HG03469 (cell line): ENCODE measurements at regions not wholly inside any gene's neighbourhood (a gene's known extent, or its start where the extent isn't known, plus 50 kb on each side); places are given as distances from the start of the nearest gene placed in this dataset.

ENCODE experiments used
- ATAC-seq: cut with Tn5 transposase; IDR thresholded peaks from one replicate; pipeline ENCODE4 v1.9.1; 2021; ENCODE audit warnings: mild to moderate bottlenecking, moderate library complexity, moderate number of reproducible peaks; ENCODE audit not compliant: unreplicated experiment

DNA sequence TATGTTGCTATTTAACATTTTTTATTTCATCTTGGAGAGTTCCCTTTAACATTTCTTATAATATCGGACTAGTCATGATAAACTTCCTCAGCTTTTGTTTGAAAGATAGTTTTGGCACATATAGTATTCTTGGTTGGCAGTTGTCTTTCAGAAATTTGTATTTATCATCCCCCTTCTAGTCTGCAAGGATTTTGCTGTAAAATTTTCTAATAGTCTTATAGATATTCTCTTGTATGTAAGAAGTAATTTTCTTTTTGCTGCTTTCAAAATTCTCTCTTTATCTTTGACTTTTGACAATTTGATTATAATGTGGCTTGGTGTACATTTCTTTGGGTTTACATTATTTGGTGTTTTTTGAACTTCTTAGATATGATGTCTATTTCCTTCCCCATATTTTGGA lies 116.0 kb upstream of the AVPR1A start:
- no peak for ATAC-seq

- ATAC-seq = no peak
These were observed 113.6 kb upstream of the AVPR1A start for GRCh38 chr12:63264629-63265028.

DNA sequence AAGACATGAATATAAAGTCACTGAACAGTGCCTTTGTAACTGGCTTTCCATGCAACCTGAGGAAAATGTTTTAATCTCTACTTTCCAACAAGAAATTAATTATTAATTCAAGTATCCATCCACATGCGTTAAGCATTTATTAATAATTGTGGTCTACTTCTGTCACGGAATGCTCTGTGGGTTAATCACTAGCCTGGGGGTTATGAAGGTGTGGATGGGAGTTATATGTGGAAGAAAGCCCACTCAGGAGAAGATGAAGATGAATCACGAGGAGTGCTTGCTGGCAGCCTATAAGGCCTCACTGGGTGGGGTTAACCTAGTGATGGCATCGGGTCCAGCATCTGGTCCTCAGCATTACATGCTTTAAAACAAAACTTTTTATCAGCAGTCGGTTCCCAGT lies 99.5 kb upstream of the AVPR1A start:
- no peak for ATAC-seq

- no peak for ATAC-seq
These were observed 87.9 kb upstream of the AVPR1A start for GRCh38 chr12:63238892-63239291.

GRCh38 chr12:63232896-63233295 lies 81.9 kb upstream of the AVPR1A start:
- no peak for ATAC-seq

- no peak for ATAC-seq
These were observed 77.9 kb upstream of the AVPR1A start for GRCh38 chr12:63228853-63229252.

GRCh38 chr12:63226792-63227463 lies 75.9 kb upstream of the AVPR1A start:
- ATAC-seq = no peak

DNA sequence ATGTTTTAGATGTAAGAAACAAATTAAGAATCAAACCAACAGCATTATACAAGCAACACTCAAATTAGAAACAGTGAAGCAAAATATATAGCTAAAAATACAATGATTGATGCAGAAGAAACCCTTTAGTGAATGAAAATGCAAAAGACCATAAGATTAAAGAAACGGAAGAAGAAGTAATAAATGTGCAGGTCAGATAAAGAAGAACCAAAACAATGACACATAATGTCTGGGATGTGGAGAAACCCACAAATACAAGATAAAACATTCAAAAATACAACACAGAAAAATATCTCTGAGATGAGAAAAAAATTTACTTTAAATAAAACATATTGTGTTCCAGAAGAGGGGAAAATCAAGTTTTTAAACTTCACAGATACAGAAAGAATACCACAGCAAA lies 73.4 kb upstream of the AVPR1A start:
- no peak for ATAC-seq

- ATAC-seq = no peak
These were observed 72.1 kb upstream of the AVPR1A start for GRCh38 chr12:63223128-63223527.

GRCh38 chr12:63222582-63222981 lies 71.6 kb upstream of the AVPR1A start:
- no peak for ATAC-seq

GRCh38 chr12:63220921-63221320 lies 69.9 kb upstream of the AVPR1A start:
- ATAC-seq = no peak

DNA sequence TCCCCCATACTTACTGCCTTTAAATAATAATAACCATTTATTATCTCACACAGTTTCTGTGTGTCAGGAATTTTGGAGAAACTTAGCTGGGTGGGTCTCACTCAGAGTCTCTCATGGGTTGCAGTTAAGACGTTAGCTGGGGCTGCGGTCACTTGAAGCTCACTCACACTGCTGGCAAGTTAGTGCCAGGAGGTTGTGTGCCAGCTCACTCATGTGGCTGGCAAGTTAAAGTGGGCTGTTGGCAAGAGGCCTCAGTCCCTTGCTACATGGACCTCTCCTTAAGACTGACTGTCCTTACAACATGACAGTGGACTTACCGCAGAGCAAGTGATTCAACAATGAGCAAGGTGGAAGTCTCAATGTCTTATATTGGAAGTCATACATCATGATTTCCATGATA lies 61.3 kb upstream of the AVPR1A start:
- ATAC-seq = no peak

- ATAC-seq = no peak
These were observed 58.0 kb upstream of the AVPR1A start for GRCh38 chr12:63208956-63209355.

GRCh38 chr12:63206909-63207308 lies 55.9 kb upstream of the AVPR1A start:
- ATAC-seq = no peak

DNA sequence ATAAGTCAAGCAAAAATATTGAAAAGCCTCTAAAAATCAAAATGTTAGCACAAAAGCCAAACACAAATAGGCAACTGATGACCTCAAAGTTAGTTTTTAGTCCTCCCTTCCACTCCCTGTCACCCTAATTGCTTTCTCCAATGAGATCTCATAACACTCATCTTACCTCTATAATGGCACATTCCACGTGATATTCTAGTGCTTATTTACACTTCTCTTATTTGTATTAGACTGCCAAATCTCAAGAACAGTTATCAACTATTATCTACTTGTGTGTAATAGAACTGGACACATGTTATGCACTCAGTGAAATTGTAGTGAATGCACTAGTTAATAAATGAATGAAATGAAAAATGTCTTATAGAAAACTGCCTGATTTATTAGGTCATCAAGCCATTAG lies 55.5 kb upstream of the AVPR1A start:
- no peak for ATAC-seq
